ENCODE measurements at regions not wholly inside any gene's neighbourhood (a gene's known extent, or its start where the extent isn't known, plus 50 kb on each side); places are given as distances from the start of the nearest gene placed in this dataset.

DNA sequence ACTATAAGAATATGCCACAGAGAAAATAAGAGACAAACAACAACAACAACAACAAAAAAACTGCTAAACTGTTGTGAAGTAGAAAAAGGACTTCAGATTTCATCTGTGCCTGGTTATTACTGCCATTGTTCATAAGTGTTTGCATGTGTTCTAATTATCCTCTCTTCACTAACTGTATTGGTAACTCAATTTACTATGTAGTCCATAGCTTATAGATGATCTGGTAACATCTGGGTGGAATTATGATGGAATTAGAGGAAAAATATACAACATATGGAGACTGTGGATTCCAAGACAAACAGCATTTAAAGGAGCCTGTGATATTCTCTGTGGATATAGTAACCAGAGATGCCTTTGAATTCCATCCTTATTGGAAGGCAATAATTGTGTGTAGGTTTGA lies 1891.5 kb upstream of the PIK3C3 start:
- no peaks in the 10 kb centered on the region for H3K36me3 ChIP-seq (ENCODE audit: insufficient read depth, low read length)
- no peak overlapping the region for H3K4me3 Mint-ChIP-seq (ENCODE audit: unreplicated experiment)
- H3K4me3 ChIP-seq (ENCODE audit: insufficient read depth, low read depth, low read length), result no peak overlapping the region
- no peaks in the 10 kb centered on the region for H4K20me1 ChIP-seq (ENCODE audit: insufficient read depth, low read length)
- H3K36me3 Mint-ChIP-seq (ENCODE audit: low read depth, unreplicated experiment), result no peaks in the 10 kb centered on the region
- no peak overlapping the region for H3K27ac Mint-ChIP-seq (ENCODE audit: unreplicated experiment)
- H3K4me1 Mint-ChIP-seq (ENCODE audit: low read depth, unreplicated experiment), result no peaks in the 10 kb centered on the region
- no peaks in the 10 kb centered on the region for H3K4me1 ChIP-seq (ENCODE audit: insufficient read depth, low read length)
- no peak overlapping the region for H3K27ac ChIP-seq (ENCODE audit: low read depth, low read length)
- no peak overlapping the region for H2AFZ ChIP-seq (ENCODE audit: low read depth, low read length)
- DNase-seq (ENCODE audit: low read depth) (no peak), FAIRE-seq (no peak)
- H3K9me3 ChIP-seq (ENCODE audit: insufficient read depth, low read depth, low read length), result no peaks in the 10 kb centered on the region
- no peaks in the 10 kb centered on the region for H3K9me3 Mint-ChIP-seq (ENCODE audit: unreplicated experiment)
- no peak overlapping the region for H3K9ac ChIP-seq (ENCODE audit: low read length)
- no peaks in the 10 kb centered on the region for H3K79me2 ChIP-seq (ENCODE audit: insufficient read depth, low read length)
- no peak overlapping the region for H3K4me2 ChIP-seq (ENCODE audit: low read length)
- H3K27me3 ChIP-seq (ENCODE audit: insufficient read depth, low read length), result no peaks in the 10 kb centered on the region
- TF ChIP-seq, protein P1, sequence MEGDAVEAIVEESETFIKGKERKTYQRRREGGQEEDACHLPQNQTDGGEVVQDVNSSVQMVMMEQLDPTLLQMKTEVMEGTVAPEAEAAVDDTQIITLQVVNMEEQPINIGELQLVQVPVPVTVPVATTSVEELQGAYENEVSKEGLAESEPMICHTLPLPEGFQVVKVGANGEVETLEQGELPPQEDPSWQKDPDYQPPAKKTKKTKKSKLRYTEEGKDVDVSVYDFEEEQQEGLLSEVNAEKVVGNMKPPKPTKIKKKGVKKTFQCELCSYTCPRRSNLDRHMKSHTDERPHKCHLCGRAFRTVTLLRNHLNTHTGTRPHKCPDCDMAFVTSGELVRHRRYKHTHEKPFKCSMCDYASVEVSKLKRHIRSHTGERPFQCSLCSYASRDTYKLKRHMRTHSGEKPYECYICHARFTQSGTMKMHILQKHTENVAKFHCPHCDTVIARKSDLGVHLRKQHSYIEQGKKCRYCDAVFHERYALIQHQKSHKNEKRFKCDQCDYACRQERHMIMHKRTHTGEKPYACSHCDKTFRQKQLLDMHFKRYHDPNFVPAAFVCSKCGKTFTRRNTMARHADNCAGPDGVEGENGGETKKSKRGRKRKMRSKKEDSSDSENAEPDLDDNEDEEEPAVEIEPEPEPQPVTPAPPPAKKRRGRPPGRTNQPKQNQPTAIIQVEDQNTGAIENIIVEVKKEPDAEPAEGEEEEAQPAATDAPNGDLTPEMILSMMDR (IDR thresholded peaks at IDR 0.05; ENCODE audit: insufficient read depth, low read depth, low read length), result no peak
- TF ChIP-seq EZH2 (IDR thresholded peaks at IDR 0.05; ENCODE audit: insufficient read depth, low read length), result no peak
- no peaks in the 10 kb centered on the region for H3K27me3 Mint-ChIP-seq (ENCODE audit: low read depth, unreplicated experiment)

- no peaks in the 10 kb centered on the region for H3K27me3 Mint-ChIP-seq (ENCODE audit: low read depth, unreplicated experiment)
- DNase-seq (ENCODE audit: low read depth) (no peak), FAIRE-seq (no peak)
- Histone ChIP-seq H3K9ac (ENCODE audit: low read length) (no peak overlapping the region), H2AFZ (ENCODE audit: low read depth, low read length) (no peak overlapping the region), H3K27me3 (ENCODE audit: insufficient read depth, low read length) (no peaks in the 10 kb centered on the region), H3K4me1 (ENCODE audit: insufficient read depth, low read length) (no peaks in the 10 kb centered on the region), H3K4me2 (ENCODE audit: low read length) (no peak overlapping the region), H3K27ac (ENCODE audit: low read depth, low read length) (no peak overlapping the region), H3K9me3 (ENCODE audit: insufficient read depth, low read depth, low read length) (no peaks in the 10 kb centered on the region), H3K36me3 (ENCODE audit: insufficient read depth, low read length) (no peaks in the 10 kb centered on the region), H3K79me2 (ENCODE audit: insufficient read depth, low read length) (no peaks in the 10 kb centered on the region), H4K20me1 (ENCODE audit: insufficient read depth, low read length) (no peaks in the 10 kb centered on the region), H3K4me3 (ENCODE audit: insufficient read depth, low read depth, low read length) (no peak overlapping the region)
- no peak overlapping the region for H3K4me3 Mint-ChIP-seq (ENCODE audit: unreplicated experiment)
- no peaks in the 10 kb centered on the region for H3K36me3 Mint-ChIP-seq (ENCODE audit: low read depth, unreplicated experiment)
- no peaks in the 10 kb centered on the region for H3K4me1 Mint-ChIP-seq (ENCODE audit: low read depth, unreplicated experiment)
- H3K9me3 Mint-ChIP-seq (ENCODE audit: unreplicated experiment), result no peaks in the 10 kb centered on the region
- no peak overlapping the region for H3K27ac Mint-ChIP-seq (ENCODE audit: unreplicated experiment)
- TF ChIP-seq, protein P1 (IDR thresholded peaks at IDR 0.05; ENCODE audit: insufficient read depth, low read depth, low read length), result no peak
- no peak for TF ChIP-seq EZH2 (IDR thresholded peaks at IDR 0.05; ENCODE audit: insufficient read depth, low read length)
These were observed 1893.9 kb upstream of the PIK3C3 start for GRCh38 chr18:40061086-40061485.

- H3K79me2 ChIP-seq (ENCODE audit: insufficient read depth, low read length), result no peaks in the 10 kb centered on the region
- H3K27me3 ChIP-seq (ENCODE audit: insufficient read depth, low read length), result no peaks in the 10 kb centered on the region
- FAIRE-seq (no peak), DNase-seq (ENCODE audit: low read depth) (no peak)
- no peaks in the 10 kb centered on the region for H3K36me3 ChIP-seq (ENCODE audit: insufficient read depth, low read length)
- H3K9ac ChIP-seq (ENCODE audit: low read length), result no peak overlapping the region
- no peaks in the 10 kb centered on the region for H3K9me3 ChIP-seq (ENCODE audit: insufficient read depth, low read depth, low read length)
- no peaks in the 10 kb centered on the region for H4K20me1 ChIP-seq (ENCODE audit: insufficient read depth, low read length)
- H2AFZ ChIP-seq (ENCODE audit: low read depth, low read length), result no peak overlapping the region
- H3K27ac ChIP-seq (ENCODE audit: low read depth, low read length), result no peak overlapping the region
- H3K36me3 Mint-ChIP-seq (ENCODE audit: low read depth, unreplicated experiment), result no peaks in the 10 kb centered on the region
- H3K4me2 ChIP-seq (ENCODE audit: low read length), result no peak overlapping the region
- no peak for TF ChIP-seq EZH2 (IDR thresholded peaks at IDR 0.05; ENCODE audit: insufficient read depth, low read length)
- TF ChIP-seq, protein P1 (IDR thresholded peaks at IDR 0.05; ENCODE audit: insufficient read depth, low read depth, low read length), result no peak
- no peaks in the 10 kb centered on the region for H3K9me3 Mint-ChIP-seq (ENCODE audit: unreplicated experiment)
- H3K27me3 Mint-ChIP-seq (ENCODE audit: low read depth, unreplicated experiment), result no peaks in the 10 kb centered on the region
- no peaks in the 10 kb centered on the region for H3K4me1 ChIP-seq (ENCODE audit: insufficient read depth, low read length)
- H3K4me3 ChIP-seq (ENCODE audit: insufficient read depth, low read depth, low read length), result no peak overlapping the region
- H3K4me1 Mint-ChIP-seq (ENCODE audit: low read depth, unreplicated experiment), result no peaks in the 10 kb centered on the region
- no peak overlapping the region for H3K27ac Mint-ChIP-seq (ENCODE audit: unreplicated experiment)
- no peak overlapping the region for H3K4me3 Mint-ChIP-seq (ENCODE audit: unreplicated experiment)
These were observed 1894.5 kb upstream of the PIK3C3 start for GRCh38 chr18:40060562-40060961.
